ENCODE measurements at regions not wholly inside any gene's neighbourhood (a gene's known extent, or its start where the extent isn't known, plus 50 kb on each side); places are given as distances from the start of the nearest gene placed in this dataset.
"Not testable (repeated sequence)": the region's sequence is repeated elsewhere in the genome, so short reads cannot be mapped to it uniquely, and the experiment has no call there.

- H3K27ac Mint-ChIP-seq, H3K4me3 Mint-ChIP-seq, H3K9me3 Mint-ChIP-seq, ATAC-seq, H3K4me1 Mint-ChIP-seq, DNase-seq: not testable (repeated sequence)
- H3K27me3 Mint-ChIP-seq: peaks cover 35% of the 10 kb centered on the region
Measured at GRCh38 chr14:95769431-95769830, 55.5 kb upstream of the TCL1A start.

GRCh38 chr14:95765051-95765450, 51.1 kb upstream of the TCL1A start:
- no peak for ATAC-seq
- Mint-ChIP-seq H3K27me3 (peaks cover 38% of the 10 kb centered on the region), H3K27ac (no peak overlapping the region)

GRCh38 chr14:95763875-95764274, 50.0 kb upstream of the TCL1A start:
- ATAC-seq (no peak), DNase-seq (no peak)
- Mint-ChIP-seq H3K4me1 (no peaks in the 10 kb centered on the region), H3K4me3 (no peak overlapping the region), H3K27me3 (peaks cover 37% of the 10 kb centered on the region), H3K9me3 (no peaks in the 10 kb centered on the region), H3K27ac (no peak overlapping the region)

More at GRCh38 chr14:95765051-95765450, 51.1 kb upstream of the TCL1A start:
- Mint-ChIP-seq H3K9me3 (no peaks in the 10 kb centered on the region), H3K4me3 (no peak overlapping the region), H3K4me1 (no peaks in the 10 kb centered on the region)
- no peak for DNase-seq

All from stimulated activated naive CD8-positive, alpha-beta T cell treated with anti-CD3 and anti-CD28 coated beads, Interleukin-15, amount 100 ng/mL, for 72 hours (primary cell).